Neuronal stem cell (in vitro differentiated cells): ENCODE measurements at regions not wholly inside any gene's neighbourhood (a gene's known extent, or its start where the extent isn't known, plus 50 kb on each side); places are given as distances from the start of the nearest gene placed in this dataset.

Experiments used
- DNase-seq: peaks from one replicate; pipeline ENCODE4 v3.0.0-alpha.2; 2013; ENCODE audit warnings: low spot score
- H2AFZ ChIP-seq: one replicate; pipeline ENCODE4 v1.6.1; 2013; ENCODE audit warnings: mild to moderate bottlenecking, low read length, inconsistent platforms
- H2AK5ac ChIP-seq: 2 replicates; pipeline ENCODE4 v1.6.1; 2013; ENCODE audit warnings: low read depth, mild to moderate bottlenecking, inconsistent platforms, low read length, moderate library complexity, mixed read lengths
- H2BK120ac ChIP-seq: 2 replicates; pipeline ENCODE4 v1.6.1; 2013; ENCODE audit warnings: low read depth, mild to moderate bottlenecking, inconsistent platforms, low read length, moderate library complexity, mixed read lengths
- H2BK12ac ChIP-seq: one replicate; pipeline ENCODE4 v1.6.1; 2013; ENCODE audit warnings: low read length, inconsistent platforms
- H2BK15ac ChIP-seq: 2 replicates; pipeline ENCODE4 v1.6.1; 2013; ENCODE audit warnings: mild to moderate bottlenecking, low read length, inconsistent platforms, mixed read lengths
- H2BK5ac ChIP-seq: one replicate; pipeline ENCODE4 v1.6.1; 2013; ENCODE audit warnings: inconsistent platforms, mild to moderate bottlenecking, low read length, moderate library complexity
- H3K14ac ChIP-seq: one replicate; pipeline ENCODE4 v1.6.1; 2013; ENCODE audit warnings: low read length, inconsistent platforms
- H3K18ac ChIP-seq: 2 replicates; pipeline ENCODE4 v1.6.1; 2013; ENCODE audit warnings: low read length, inconsistent platforms
- H3K23ac ChIP-seq: 2 replicates; pipeline ENCODE4 v1.6.1; 2013; ENCODE audit warnings: low read depth, mild to moderate bottlenecking, mixed read lengths, low read length, inconsistent platforms; ENCODE audit not compliant: poor library complexity
- H3K27ac ChIP-seq: replicated peaks from 3 replicates; pipeline ENCODE4 v1.5.1; 2013; ENCODE audit warnings: low read length, inconsistent platforms
- H3K27me3 ChIP-seq, 3 experiments: 2 replicates each; pipeline ENCODE4 v1.6.1; 2013; ENCODE audit warnings: low read length in 3 of 3, mild to moderate bottlenecking in 2 of 3, inconsistent platforms in 1 of 3, low read depth in 1 of 3, mixed read lengths in 1 of 3, moderate library complexity in 1 of 3; ENCODE audit not compliant: control insufficient read depth in 3 of 3, insufficient read depth in 3 of 3
- H3K36me3 ChIP-seq, 2 donors: replicated peaks in 1 of 2; 2 replicates each; pipeline ENCODE4 v1.6.1; 2013; ENCODE audit warnings: low read length in 2 of 2; ENCODE audit not compliant: control insufficient read depth in 2 of 2, insufficient read depth in 2 of 2
- H3K4ac ChIP-seq: 2 replicates; pipeline ENCODE4 v1.6.1; 2013; ENCODE audit warnings: inconsistent platforms, mild to moderate bottlenecking, low read length, moderate library complexity
- H3K4me1 ChIP-seq, 2 donors: 1 replicate in 1 of 2; 2 replicates in 1 of 2; pipeline ENCODE4 v1.6.1; 2013; ENCODE audit warnings: low read length in 2 of 2, low read depth in 1 of 2; ENCODE audit not compliant: control insufficient read depth in 2 of 2, insufficient read depth in 1 of 2
- H3K4me2 ChIP-seq: one replicate; pipeline ENCODE4 v1.6.1; 2013; ENCODE audit warnings: mild to moderate bottlenecking, low read length, inconsistent platforms; ENCODE audit not compliant: insufficient read depth, poor library complexity, severe bottlenecking
- H3K4me3 ChIP-seq, 2 donors: 2 replicates each; pipeline ENCODE4 v1.5.1; 2013; ENCODE audit warnings: low read length in 2 of 2, mild to moderate bottlenecking in 2 of 2, inconsistent platforms in 1 of 2, moderate library complexity in 1 of 2
- H3K79me1 ChIP-seq: one replicate; pipeline ENCODE4 v1.6.1; 2013; ENCODE audit warnings: low read depth, mild to moderate bottlenecking, inconsistent platforms, low read length, moderate library complexity
- H3K9ac ChIP-seq: one replicate; pipeline ENCODE4 v1.6.1; 2013; ENCODE audit warnings: mild to moderate bottlenecking, low read depth, low read length, inconsistent platforms; ENCODE audit not compliant: poor library complexity
- H3K9me3 ChIP-seq, 2 donors: replicated peaks in 1 of 2; 2 replicates each; pipeline versions ENCODE3 to v1.6.1; 2013; ENCODE audit warnings: low read length in 2 of 2, mild to moderate bottlenecking in 2 of 2, inconsistent platforms in 1 of 2, low read depth in 1 of 2, mixed read lengths in 1 of 2, moderate library complexity in 1 of 2; ENCODE audit not compliant: control insufficient read depth in 2 of 2, insufficient read depth in 1 of 2
- H4K8ac ChIP-seq: one replicate; pipeline ENCODE4 v1.6.1; 2013; ENCODE audit warnings: low read depth, mild to moderate bottlenecking, inconsistent platforms, low read length, moderate library complexity
- H4K91ac ChIP-seq: one replicate; pipeline ENCODE4 v1.6.1; 2013; ENCODE audit warnings: low read length, low read depth, mild to moderate bottlenecking, inconsistent platforms; ENCODE audit not compliant: poor library complexity
- WGBS, 2 donors: extraction: QIAGEN DNeasy Blood & Tissue Kit; methylation state at CpG; one replicate each; pipeline ENCODE4 v1.1.7; 2013; ENCODE audit warnings: missing lambda C conversion rate in 2 of 2, mixed read lengths in 1 of 2; ENCODE audit not compliant: insufficient read length in 2 of 2, insufficient replicate concordance in 1 of 2; ENCODE audit errors: extremely low coverage in 2 of 2; 5-methylcytosine and 5-hydroxymethylcytosine counted together

DNA sequence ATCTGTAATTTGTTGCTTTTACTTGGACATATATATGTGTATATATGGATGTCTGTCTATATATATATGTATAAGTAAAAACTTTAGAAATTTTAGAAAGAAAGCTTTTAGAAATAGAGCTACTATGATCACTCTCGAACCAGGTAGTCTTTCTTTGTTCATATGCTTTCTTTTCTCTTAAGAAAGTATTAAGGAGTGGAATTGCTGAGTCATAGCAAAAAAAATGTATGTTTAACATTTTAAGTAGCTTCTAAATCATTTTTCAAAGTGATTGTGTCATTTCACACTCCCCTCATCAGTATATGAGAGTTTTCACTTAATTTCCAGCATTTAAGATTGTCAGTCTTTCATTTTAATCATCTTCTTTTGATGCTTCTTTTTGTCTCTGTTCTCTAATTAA, 447.9 kb upstream of the TECRL start:
- H3K79me1 ChIP-seq, result no peaks in the 10 kb centered on the region
- no peaks in the 10 kb centered on the region for H3K36me3 ChIP-seq
- no peak overlapping the region for H3K4me3 ChIP-seq
- H3K23ac ChIP-seq, result no peak overlapping the region
- H4K91ac ChIP-seq, result no peak overlapping the region
- no peaks in the 10 kb centered on the region for H3K27me3 ChIP-seq
- no peak overlapping the region for H3K4me2 ChIP-seq
- no peak overlapping the region for H2BK5ac ChIP-seq
- H4K8ac ChIP-seq, result no peak overlapping the region
- no peak overlapping the region for H2BK12ac ChIP-seq
- no peak overlapping the region for H2AK5ac ChIP-seq
- no peak overlapping the region for H3K4ac ChIP-seq
- no peak overlapping the region for H3K14ac ChIP-seq
- H3K4me1 ChIP-seq, result no peaks in the 10 kb centered on the region
- DNase-seq, result no peak
- H2BK15ac ChIP-seq, result no peak overlapping the region
- H2AFZ ChIP-seq, result no peak overlapping the region
- no peak overlapping the region for H3K27ac ChIP-seq
- H3K18ac ChIP-seq, result no peak overlapping the region
- no peaks in the 10 kb centered on the region for H3K9me3 ChIP-seq
- no peak overlapping the region for H2BK120ac ChIP-seq
- no peak overlapping the region for H3K9ac ChIP-seq
- WGBS, 2 donors, result no CpG with 5 or more reads among the region's 1 CpG

DNA sequence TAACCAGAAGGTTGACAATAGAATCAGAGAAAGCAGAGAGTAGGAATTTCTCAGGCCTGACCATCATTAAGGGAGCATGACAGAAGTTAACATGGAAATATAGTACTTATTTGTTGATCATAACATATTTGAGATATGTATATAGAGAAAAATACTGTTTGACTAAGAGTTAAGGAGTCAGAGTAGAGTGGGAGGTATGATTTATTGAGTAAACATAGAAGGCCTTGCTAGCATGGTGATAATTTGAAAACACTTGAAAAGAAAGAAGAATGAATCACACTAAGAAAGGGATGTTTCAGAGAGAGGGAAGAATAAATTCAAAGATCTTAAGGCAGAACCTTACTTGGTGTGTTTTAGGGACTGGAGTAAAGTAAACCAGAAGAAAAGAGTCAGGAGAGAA, 437.2 kb upstream of the TECRL start:
- no peaks in the 10 kb centered on the region for H3K27me3 ChIP-seq
- no peak overlapping the region for H3K18ac ChIP-seq
- no peak overlapping the region for H2BK120ac ChIP-seq
- no peak overlapping the region for H2AFZ ChIP-seq
- no peaks in the 10 kb centered on the region for H3K9me3 ChIP-seq
- no peak overlapping the region for H3K23ac ChIP-seq
- no peaks in the 10 kb centered on the region for H3K36me3 ChIP-seq
- no peak overlapping the region for H3K4me3 ChIP-seq
- H4K91ac ChIP-seq, result no peak overlapping the region
- DNase-seq, result no peak
- no peak overlapping the region for H3K14ac ChIP-seq
- no peak overlapping the region for H2AK5ac ChIP-seq
- H3K4me2 ChIP-seq, result no peak overlapping the region
- H3K4ac ChIP-seq, result no peak overlapping the region
- H3K79me1 ChIP-seq, result no peaks in the 10 kb centered on the region
- no peak overlapping the region for H4K8ac ChIP-seq
- no peak overlapping the region for H3K27ac ChIP-seq
- H3K9ac ChIP-seq, result no peak overlapping the region
- no peak overlapping the region for H2BK12ac ChIP-seq
- H2BK15ac ChIP-seq, result no peak overlapping the region
- H2BK5ac ChIP-seq, result no peak overlapping the region
- peaks cover 0 to 2% of the 10 kb centered on the region in 2 donors for H3K4me1 ChIP-seq

DNA sequence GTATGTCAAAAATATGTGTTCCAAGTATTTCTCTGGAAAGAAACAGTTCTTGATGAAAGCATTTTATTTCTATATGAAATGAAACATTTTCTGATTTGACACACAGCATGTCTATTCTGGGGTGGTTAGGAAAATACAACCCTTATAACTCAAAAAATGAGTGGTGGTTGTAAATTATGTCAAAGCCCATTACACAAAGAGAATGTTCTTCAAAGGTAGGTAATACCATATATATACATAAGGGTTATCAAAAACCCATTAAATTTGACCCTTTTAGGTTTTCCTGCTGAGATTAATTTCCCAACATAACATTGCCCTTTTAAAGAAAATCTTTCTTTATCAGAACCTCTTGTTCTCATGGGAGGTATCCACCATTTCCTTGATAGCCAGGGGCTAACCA, 420.5 kb upstream of the TECRL start:
- Histone ChIP-seq H3K18ac (no peak overlapping the region), H3K4me3 (no peak overlapping the region), H2BK120ac (no peak overlapping the region), H2BK12ac (no peak overlapping the region), H3K27me3 (no peaks in the 10 kb centered on the region), H3K4ac (no peak overlapping the region), H2BK15ac (no peak overlapping the region), H3K23ac (no peak overlapping the region), H3K9ac (no peak overlapping the region), H4K91ac (no peak overlapping the region), H3K36me3 (no peaks in the 10 kb centered on the region), H3K79me1 (no peaks in the 10 kb centered on the region), H2BK5ac (no peak overlapping the region), H3K14ac (no peak overlapping the region), H2AFZ (no peak overlapping the region), H2AK5ac (no peak overlapping the region), H3K4me1 (no peaks in the 10 kb centered on the region), H3K4me2 (no peak overlapping the region), H4K8ac (no peak overlapping the region), H3K27ac (no peak overlapping the region), H3K9me3 (no peaks in the 10 kb centered on the region)
- no peak for DNase-seq

GRCh38 chr4:64824591-64824990, 415.3 kb upstream of the TECRL start:
- WGBS, 2 donors, result no CpG with 5 or more reads among the region's 1 CpG
- Histone ChIP-seq H3K79me1 (no peaks in the 10 kb centered on the region), H3K4me1 (no peaks in the 10 kb centered on the region), H4K8ac (no peak overlapping the region), H3K14ac (no peak overlapping the region), H3K9ac (no peak overlapping the region), H4K91ac (no peak overlapping the region), H2AK5ac (no peak overlapping the region), H2BK120ac (no peak overlapping the region), H2BK5ac (no peak overlapping the region), H3K23ac (no peak overlapping the region), H3K18ac (no peak overlapping the region), H3K4ac (no peak overlapping the region), H3K4me3 (no peak overlapping the region), H2AFZ (no peak overlapping the region), H2BK15ac (no peak overlapping the region), H3K27me3 (no peaks in the 10 kb centered on the region), H3K27ac (no peak overlapping the region), H3K36me3 (no peaks in the 10 kb centered on the region), H2BK12ac (no peak overlapping the region), H3K4me2 (no peak overlapping the region), H3K9me3 (no peaks in the 10 kb centered on the region)
- DNase-seq, result no peak
